ENCODE measurements at regions not wholly inside any gene's neighbourhood (a gene's known extent, or its start where the extent isn't known, plus 50 kb on each side); places are given as distances from the start of the nearest gene placed in this dataset.

- TF ChIP-seq, protein P1, sequence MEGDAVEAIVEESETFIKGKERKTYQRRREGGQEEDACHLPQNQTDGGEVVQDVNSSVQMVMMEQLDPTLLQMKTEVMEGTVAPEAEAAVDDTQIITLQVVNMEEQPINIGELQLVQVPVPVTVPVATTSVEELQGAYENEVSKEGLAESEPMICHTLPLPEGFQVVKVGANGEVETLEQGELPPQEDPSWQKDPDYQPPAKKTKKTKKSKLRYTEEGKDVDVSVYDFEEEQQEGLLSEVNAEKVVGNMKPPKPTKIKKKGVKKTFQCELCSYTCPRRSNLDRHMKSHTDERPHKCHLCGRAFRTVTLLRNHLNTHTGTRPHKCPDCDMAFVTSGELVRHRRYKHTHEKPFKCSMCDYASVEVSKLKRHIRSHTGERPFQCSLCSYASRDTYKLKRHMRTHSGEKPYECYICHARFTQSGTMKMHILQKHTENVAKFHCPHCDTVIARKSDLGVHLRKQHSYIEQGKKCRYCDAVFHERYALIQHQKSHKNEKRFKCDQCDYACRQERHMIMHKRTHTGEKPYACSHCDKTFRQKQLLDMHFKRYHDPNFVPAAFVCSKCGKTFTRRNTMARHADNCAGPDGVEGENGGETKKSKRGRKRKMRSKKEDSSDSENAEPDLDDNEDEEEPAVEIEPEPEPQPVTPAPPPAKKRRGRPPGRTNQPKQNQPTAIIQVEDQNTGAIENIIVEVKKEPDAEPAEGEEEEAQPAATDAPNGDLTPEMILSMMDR (conservative IDR thresholded peaks at IDR 0.05; ENCODE audit: low read length) = no peak
- TF ChIP-seq EZH2phosphoT487 (IDR thresholded peaks at IDR 0.05; ENCODE audit: borderline replicate concordance) = no peak
Measured at GRCh38 chr22:47276991-47277390, 514.5 kb downstream of the TBC1D22A start.
